ENCODE measurements at regions not wholly inside any gene's neighbourhood (a gene's known extent, or its start where the extent isn't known, plus 50 kb on each side); places are given as distances from the start of the nearest gene placed in this dataset.

- Histone ChIP-seq H3K4me3 (ENCODE audit: low read depth, low read length) (no peak overlapping the region), H3K36me3 (ENCODE audit: control insufficient read depth, insufficient read depth, low read length) (no peaks in the 10 kb centered on the region), H3K4me1 (0 out of 2 replicates have a peak, but pooled peaks cover 4% of the 10 kb centered on the region), H3K27me3 (replicated peaks; ENCODE audit: control insufficient read depth, insufficient read depth, low read length) (no peaks in the 10 kb centered on the region), H3K9me3 (no peaks in the 10 kb centered on the region)
- ChIA-PET CTCF (no interaction called here), POLR2A (no interaction called here)
- no TSS peak for BruUV-seq (replicated peaks)
- H3K27ac Mint-ChIP-seq (ENCODE audit: unreplicated experiment): no peak overlapping the region
- H3K9me3 Mint-ChIP-seq (ENCODE audit: unreplicated experiment): no peaks in the 10 kb centered on the region
- intact Hi-C loops (cut with micrococcal nuclease; ENCODE audit: unreplicated experiment): no loop called here
- no peak for TF ChIP-seq CTCF (IDR thresholded peaks at IDR 0.05; ENCODE audit: insufficient read depth in 1 of 2, low read depth in 1 of 2, low read length in 1 of 2, severe bottlenecking in 1 of 2, unreplicated experiment in 1 of 2)
- no peak for DNase-seq
- no peaks in the 10 kb centered on the region for H3K36me3 Mint-ChIP-seq (ENCODE audit: insufficient read depth, unreplicated experiment)
- no peaks in the 10 kb centered on the region for H3K27me3 Mint-ChIP-seq (ENCODE audit: insufficient read depth, unreplicated experiment)
- H3K4me1 Mint-ChIP-seq (ENCODE audit: low read depth, unreplicated experiment): no peaks in the 10 kb centered on the region
- no peak overlapping the region for H3K4me3 Mint-ChIP-seq (ENCODE audit: unreplicated experiment)
These were observed 82.4 kb upstream of the STT3B start for GRCh38 chr3:31450345-31450744.

- no peaks in the 10 kb centered on the region for H3K4me1 ChIP-seq
- H3K27me3 ChIP-seq (replicated peaks; ENCODE audit: control insufficient read depth, insufficient read depth, low read length): no peaks in the 10 kb centered on the region
- H3K4me1 Mint-ChIP-seq (ENCODE audit: low read depth, unreplicated experiment): no peaks in the 10 kb centered on the region
- no peaks in the 10 kb centered on the region for H3K27me3 Mint-ChIP-seq (ENCODE audit: insufficient read depth, unreplicated experiment)
- intact Hi-C loops (cut with micrococcal nuclease; ENCODE audit: unreplicated experiment): no loop called here
- CTCF ChIA-PET: no interaction called here
- no peaks in the 10 kb centered on the region for H3K9me3 ChIP-seq
- no peaks in the 10 kb centered on the region for H3K36me3 ChIP-seq (ENCODE audit: control insufficient read depth, insufficient read depth, low read length)
- POLR2A ChIA-PET: no interaction called here
- H3K27ac Mint-ChIP-seq (ENCODE audit: unreplicated experiment): no peak overlapping the region
- no peaks in the 10 kb centered on the region for H3K9me3 Mint-ChIP-seq (ENCODE audit: unreplicated experiment)
- TF ChIP-seq CTCF (IDR thresholded peaks at IDR 0.05; ENCODE audit: insufficient read depth in 1 of 2, low read depth in 1 of 2, low read length in 1 of 2, severe bottlenecking in 1 of 2, unreplicated experiment in 1 of 2): no peak
- BruUV-seq (replicated peaks): no TSS peak
- no peaks in the 10 kb centered on the region for H3K36me3 Mint-ChIP-seq (ENCODE audit: insufficient read depth, unreplicated experiment)
- no peak overlapping the region for H3K4me3 Mint-ChIP-seq (ENCODE audit: unreplicated experiment)
- no peak for DNase-seq
- no peak overlapping the region for H3K4me3 ChIP-seq (ENCODE audit: low read depth, low read length)
These were observed 80.1 kb upstream of the STT3B start for GRCh38 chr3:31452495-31453106.

GRCh38 chr3:31453430-31453829 is 79.3 kb upstream of the STT3B start:
- Mint-ChIP-seq H3K9me3 (ENCODE audit: unreplicated experiment) (no peaks in the 10 kb centered on the region), H3K36me3 (ENCODE audit: insufficient read depth, unreplicated experiment) (no peaks in the 10 kb centered on the region), H3K27ac (ENCODE audit: unreplicated experiment) (no peak overlapping the region), H3K27me3 (ENCODE audit: insufficient read depth, unreplicated experiment) (no peaks in the 10 kb centered on the region), H3K4me1 (ENCODE audit: low read depth, unreplicated experiment) (no peaks in the 10 kb centered on the region), H3K4me3 (ENCODE audit: unreplicated experiment) (no peak overlapping the region)
- Histone ChIP-seq H3K27me3 (replicated peaks; ENCODE audit: control insufficient read depth, insufficient read depth, low read length) (no peaks in the 10 kb centered on the region), H3K9me3 (no peaks in the 10 kb centered on the region), H3K36me3 (ENCODE audit: control insufficient read depth, insufficient read depth, low read length) (no peaks in the 10 kb centered on the region), H3K4me3 (ENCODE audit: low read depth, low read length) (no peak overlapping the region), H3K4me1 (no peaks in the 10 kb centered on the region)
- DNase-seq: no peak
- intact Hi-C loops (cut with micrococcal nuclease; ENCODE audit: unreplicated experiment): no loop called here
- CTCF ChIA-PET: no interaction called here
- no TSS peak for BruUV-seq (replicated peaks)
- TF ChIP-seq CTCF (IDR thresholded peaks at IDR 0.05; ENCODE audit: insufficient read depth in 1 of 2, low read depth in 1 of 2, low read length in 1 of 2, severe bottlenecking in 1 of 2, unreplicated experiment in 1 of 2): no peak
- POLR2A ChIA-PET: no interaction called here
